ENCODE measurements at regions not wholly inside any gene's neighbourhood (a gene's known extent, or its start where the extent isn't known, plus 50 kb on each side); places are given as distances from the start of the nearest gene placed in this dataset.
"Not testable (repeated sequence)": the region's sequence is repeated elsewhere in the genome, so short reads cannot be mapped to it uniquely, and the experiment has no call there.

GRCh38 chr9:100639854-100640253 lies 62.0 kb downstream of the CAVIN4 start:
- ATAC-seq (no peak), DNase-seq (no peak)
- no peaks in the 10 kb centered on the region for H3K36me3 ChIP-seq
- no peaks in the 10 kb centered on the region for H3K4me1 ChIP-seq
- peaks cover 0 to 4% of the 10 kb centered on the region in 2 donors for H3K9me3 ChIP-seq
- no peak overlapping the region for H3K4me3 ChIP-seq
- H3K27ac ChIP-seq: no peak overlapping the region
- TF ChIP-seq CTCF (IDR thresholded peaks at IDR 0.05): no peak
- H3K27me3 ChIP-seq: peaks cover 0 to 10% of the 10 kb centered on the region in 2 donors
- intact Hi-C loops (cut with DNase I): no loop called here

- H3K9me3 ChIP-seq: peaks cover 0 to 4% of the 10 kb centered on the region in 2 donors
- H3K36me3 ChIP-seq: no peaks in the 10 kb centered on the region
- no peak overlapping the region for H3K27ac ChIP-seq
- TF ChIP-seq CTCF (IDR thresholded peaks at IDR 0.05): no peak
- no peaks in the 10 kb centered on the region for H3K4me1 ChIP-seq
- peaks cover 0 to 10% of the 10 kb centered on the region in 2 donors for H3K27me3 ChIP-seq
- DNase-seq (no peak), ATAC-seq (no peak)
- no peak overlapping the region for H3K4me3 ChIP-seq
- intact Hi-C loops (cut with DNase I): no loop called here
Measured at GRCh38 chr9:100640447-100641050, 62.7 kb downstream of the CAVIN4 start.

- DNase-seq (no peak), ATAC-seq (no peak)
- Histone ChIP-seq H3K9me3 (peaks cover 0 to 4% of the 10 kb centered on the region in 2 donors), H3K4me1 (no peaks in the 10 kb centered on the region), H3K36me3 (no peaks in the 10 kb centered on the region), H3K27ac (no peak overlapping the region), H3K27me3 (peaks cover 0 to 10% of the 10 kb centered on the region in 2 donors), H3K4me3 (no peak overlapping the region)
- intact Hi-C loops (cut with DNase I): no loop called here
- TF ChIP-seq CTCF (IDR thresholded peaks at IDR 0.05): no peak
Measured at GRCh38 chr9:100641166-100641565, 63.3 kb downstream of the CAVIN4 start.

- H3K4me3 ChIP-seq: no peak overlapping the region
- H3K9me3 ChIP-seq: peaks cover 0 to 30% of the 10 kb centered on the region in 2 donors
- H3K36me3 ChIP-seq: no peaks in the 10 kb centered on the region
- ATAC-seq (no peak), DNase-seq (no peak)
- no peaks in the 10 kb centered on the region for H3K27me3 ChIP-seq
- no peaks in the 10 kb centered on the region for H3K4me1 ChIP-seq
- TF ChIP-seq CTCF (IDR thresholded peaks at IDR 0.05): no peak
- intact Hi-C loops (cut with DNase I): no loop called here
- no peak overlapping the region for H3K27ac ChIP-seq
Measured at GRCh38 chr9:100652850-100653249, 75.0 kb downstream of the CAVIN4 start.

GRCh38 chr9:100653643-100654334 lies 75.9 kb downstream of the CAVIN4 start:
- Histone ChIP-seq H3K9me3 (peaks cover 0 to 27% of the 10 kb centered on the region in 2 donors), H3K27ac (no peak overlapping the region), H3K27me3 (no peaks in the 10 kb centered on the region), H3K4me1 (no peaks in the 10 kb centered on the region), H3K4me3 (no peak overlapping the region), H3K36me3 (no peaks in the 10 kb centered on the region)
- no peak for TF ChIP-seq CTCF (IDR thresholded peaks at IDR 0.05)
- no peak for DNase-seq
- intact Hi-C loops (cut with DNase I): no loop called here
- ATAC-seq: no peak

- H3K27ac ChIP-seq; DNase-seq; H3K4me3 ChIP-seq; H3K36me3 ChIP-seq; intact Hi-C loops (cut with DNase I); H3K27me3 ChIP-seq; ATAC-seq; H3K4me1 ChIP-seq: not testable (repeated sequence)
- H3K9me3 ChIP-seq: peaks cover 0 to 27% of the 10 kb centered on the region in 2 donors
Measured at GRCh38 chr9:100656851-100657250, 79.0 kb downstream of the CAVIN4 start.
